GM23248 (cell line): ENCODE measurements at regions not wholly inside any gene's neighbourhood (a gene's known extent, or its start where the extent isn't known, plus 50 kb on each side); places are given as distances from the start of the nearest gene placed in this dataset.

Experiments
- DNase-seq: peaks from one replicate; pipeline ENCODE4 v3.0.0-alpha.2; 2015
- H2AFZ ChIP-seq: fragments of 200-600 bp; sonication (generic); 2 replicates; pipeline ENCODE4 v1.6.1; 2016; ENCODE audit warnings: antibody characterized with exemption
- H3F3A ChIP-seq: fragments of 200-600 bp; sonication (generic); 2 replicates; pipeline ENCODE4 v1.6.1; 2016; ENCODE audit warnings: mild to moderate bottlenecking, antibody characterized with exemption, mixed run types; ENCODE audit not compliant: insufficient read depth
- H3K27ac ChIP-seq: fragments of 200-600 bp; sonication (generic); 2 replicates; pipeline ENCODE4 v1.5.1; 2016; ENCODE audit warnings: mild to moderate bottlenecking
- H3K27me3 ChIP-seq: fragments of 200-600 bp; sonication (generic); replicated peaks from 2 replicates; pipeline ENCODE4 v1.6.1; 2016; ENCODE audit warnings: mild to moderate bottlenecking; ENCODE audit not compliant: insufficient read depth
- H3K36me3 ChIP-seq: fragments of 200-600 bp; sonication (generic); 2 replicates; pipeline ENCODE4 v1.6.1; 2016; ENCODE audit warnings: low read depth, mild to moderate bottlenecking
- H3K4me1 ChIP-seq: fragments of 200-600 bp; sonication (generic); 2 replicates; pipeline ENCODE4 v1.6.1; 2016; ENCODE audit warnings: mild to moderate bottlenecking; ENCODE audit not compliant: insufficient read depth
- H3K4me2 ChIP-seq: fragments of 200-600 bp; sonication (generic); one replicate; pipeline ENCODE4 v1.6.1; 2016; ENCODE audit warnings: mild to moderate bottlenecking; ENCODE audit not compliant: unreplicated experiment
- H3K4me3 ChIP-seq: fragments of 200-600 bp; sonication (generic); 2 replicates; pipeline ENCODE4 v1.5.1; 2016; ENCODE audit warnings: mild to moderate bottlenecking
- H3K79me2 ChIP-seq: fragments of 200-600 bp; sonication (generic); 2 replicates; pipeline ENCODE4 v1.6.1; 2016; ENCODE audit warnings: mild to moderate bottlenecking; ENCODE audit not compliant: insufficient read depth
- H3K9ac ChIP-seq: fragments of 200-600 bp; sonication (generic); 2 replicates; pipeline ENCODE4 v1.6.1; 2016; ENCODE audit warnings: mild to moderate bottlenecking
- H3K9me2 ChIP-seq: fragments of 200-600 bp; sonication (generic); 2 replicates; pipeline ENCODE4 v1.6.1; 2016; ENCODE audit warnings: mixed run types, mild to moderate bottlenecking, moderate library complexity; ENCODE audit not compliant: insufficient read depth
- H3K9me3 ChIP-seq: fragments of 200-600 bp; sonication (generic); one replicate; pipeline ENCODE4 v1.6.1; 2017; ENCODE audit warnings: low read depth
- H4K20me1 ChIP-seq: fragments of 200-600 bp; sonication (generic); 2 replicates; pipeline ENCODE4 v1.6.0; 2016; ENCODE audit not compliant: insufficient read depth
- EZH2 ChIP-seq: fragments of 200-600 bp; sonication (generic); IDR thresholded peaks from 2 replicates; pipeline ENCODE4 v1.6.1; 2018; ENCODE audit warnings: antibody characterized with exemption, mild to moderate bottlenecking; ENCODE audit not compliant: insufficient read depth, poor library complexity, severe bottlenecking
- EZH2phosphoT487 ChIP-seq: fragments of 200-600 bp; sonication (generic); IDR thresholded peaks from 2 replicates; pipeline ENCODE4 v1.6.1; 2018; ENCODE audit warnings: antibody characterized with exemption, moderate library complexity, mild to moderate bottlenecking, low read depth; ENCODE audit not compliant: insufficient read depth
- WGBS, 2 experiments: methylation state at CpG; one replicate each; pipeline ENCODE4 v1.1.6; 2015 to 2017; ENCODE audit warnings: low lambda C conversion rate in 2 of 2, low coverage in 1 of 2; ENCODE audit errors: missing lambda C conversion rate in 2 of 2; 5-methylcytosine and 5-hydroxymethylcytosine counted together
- in situ Hi-C: fragments of 300-500 bp; cut with MboI; formaldehyde crosslinking; loops from 2 replicates; pipeline ENCODE4 v1.15.0; 2020

DNA sequence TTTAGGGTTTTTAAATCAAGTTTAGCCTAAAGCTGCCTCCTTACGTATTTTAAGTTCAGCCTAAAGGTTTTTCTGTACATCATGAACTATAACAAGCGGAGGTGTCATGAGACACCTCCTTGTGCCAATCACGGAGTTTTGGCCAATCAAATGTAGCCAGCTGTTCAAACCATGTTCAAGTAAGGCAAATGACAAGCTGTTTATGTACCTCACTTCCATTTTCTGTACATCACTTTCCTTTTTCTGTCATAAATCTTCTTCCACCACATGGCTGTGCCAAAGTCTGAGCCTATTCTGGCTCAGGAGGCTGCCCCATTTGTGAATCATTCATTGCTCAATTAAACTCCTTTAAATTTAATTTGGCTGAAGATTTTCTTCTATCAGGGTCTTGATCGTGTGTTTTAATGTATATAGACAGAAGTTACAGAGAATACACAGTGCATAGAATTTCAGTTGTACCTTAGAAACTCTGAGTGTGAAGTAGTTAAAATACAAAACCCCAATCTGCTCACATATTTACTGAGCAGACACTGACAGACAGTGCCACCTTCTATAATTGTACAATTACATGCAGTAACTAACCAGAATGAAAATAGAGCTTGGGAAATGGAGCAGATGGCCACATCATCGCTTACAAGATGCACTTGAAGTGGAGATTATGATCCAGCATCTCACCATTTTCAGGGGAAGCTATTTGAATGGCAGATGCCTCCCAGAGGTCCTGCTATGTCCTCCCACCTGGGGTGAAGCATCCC lies 76.9 kb upstream of the LANCL2 start:
- H3K9ac ChIP-seq = no peak overlapping the region
- in situ Hi-C loops = no loop called here
- H3K4me2 ChIP-seq = no peak overlapping the region
- DNase-seq = peak; percentile 43
- no peak overlapping the region for H3K27ac ChIP-seq
- no peaks in the 10 kb centered on the region for H3K79me2 ChIP-seq
- no peak overlapping the region for H2AFZ ChIP-seq
- H3K36me3 ChIP-seq = no peaks in the 10 kb centered on the region
- H3K4me1 ChIP-seq = no peaks in the 10 kb centered on the region
- WGBS, 2 experiments = 40 to 43% methylated on average over 5 of the region's 5 CpGs
- no peaks in the 10 kb centered on the region for H4K20me1 ChIP-seq
- H3K27me3 ChIP-seq = peaks cover 59% of the 10 kb centered on the region
- H3K9me3 ChIP-seq = no peaks in the 10 kb centered on the region
- H3K4me3 ChIP-seq = no peak overlapping the region
- TF ChIP-seq EZH2 (no peak), EZH2phosphoT487 (no peak)
- H3F3A ChIP-seq = no peaks in the 10 kb centered on the region
- no peaks in the 10 kb centered on the region for H3K9me2 ChIP-seq

DNA sequence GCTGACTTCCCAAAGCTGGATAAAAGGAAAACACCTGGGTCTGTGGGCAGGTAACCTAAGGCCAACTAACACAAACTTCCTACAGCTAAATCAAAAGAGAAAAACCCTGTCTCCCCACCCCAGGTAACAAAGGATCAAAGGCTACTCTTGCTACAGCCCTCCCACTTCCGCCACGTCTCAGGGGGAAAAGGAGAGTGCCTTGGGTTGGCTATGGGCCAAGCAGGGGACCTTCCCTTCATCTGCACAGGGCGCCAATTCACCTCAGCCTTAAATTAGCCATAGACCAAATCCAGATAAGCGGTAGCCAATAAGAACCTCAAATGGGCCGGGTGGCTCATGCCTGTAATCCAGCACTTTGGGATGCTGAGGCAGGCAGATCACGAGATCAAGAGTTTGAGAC lies 69.1 kb upstream of the LANCL2 start:
- Histone ChIP-seq H4K20me1 (no peaks in the 10 kb centered on the region), H3K27me3 (peaks cover 47% of the 10 kb centered on the region), H3K4me2 (no peak overlapping the region), H3K79me2 (no peaks in the 10 kb centered on the region), H2AFZ (no peak overlapping the region), H3K4me3 (no peak overlapping the region), H3K27ac (no peak overlapping the region), H3K9me2 (no peaks in the 10 kb centered on the region), H3K4me1 (no peaks in the 10 kb centered on the region), H3K9ac (no peak overlapping the region), H3K36me3 (no peaks in the 10 kb centered on the region), H3K9me3 (no peaks in the 10 kb centered on the region), H3F3A (no peaks in the 10 kb centered on the region)
- TF ChIP-seq EZH2phosphoT487 = no peak
- TF ChIP-seq EZH2 = no peak
- in situ Hi-C loops = no loop called here
- WGBS, 2 experiments = 58% methylated on average over 6 of the region's 6 CpGs
- no peak for DNase-seq

DNA sequence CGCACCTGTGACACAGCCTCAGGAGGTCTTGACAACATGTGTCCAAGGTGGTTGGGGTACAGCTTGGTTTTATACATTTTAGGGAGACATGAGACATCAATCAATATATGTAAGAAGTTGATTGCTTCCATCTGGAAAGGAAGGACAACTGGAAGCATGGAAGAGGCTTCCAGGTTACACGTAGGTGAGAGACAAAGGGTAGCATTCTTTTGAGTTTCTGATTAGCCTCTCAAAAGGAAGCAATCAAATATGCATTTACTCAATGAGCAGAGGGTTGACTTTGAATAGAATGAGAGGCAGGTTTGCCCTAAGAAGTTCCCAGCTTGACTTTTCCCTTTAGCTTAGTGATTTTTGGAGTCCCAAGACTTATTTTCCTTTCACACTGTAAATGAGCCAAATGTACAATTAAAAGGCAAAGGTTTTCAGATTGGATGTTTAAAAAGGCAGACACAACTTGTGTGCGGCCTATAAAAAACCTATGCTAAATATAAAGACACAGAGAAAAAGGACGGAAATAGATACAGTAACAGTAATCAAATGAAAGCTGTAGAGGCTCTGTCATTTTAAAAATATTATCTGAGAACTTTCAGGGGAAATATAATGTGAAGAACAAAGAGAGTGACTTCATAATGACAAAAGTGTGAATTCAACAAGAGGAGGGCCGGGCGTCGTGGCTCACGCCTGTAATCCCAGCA lies 65.7 kb upstream of the LANCL2 start:
- Histone ChIP-seq H3K4me1 (peaks cover 6% of the 10 kb centered on the region), H3K27me3 (peaks cover 33% of the 10 kb centered on the region; the same call in 1 of the 2 replicates), H3K9me2 (no peaks in the 10 kb centered on the region), H3K9ac (no peak overlapping the region), H4K20me1 (no peaks in the 10 kb centered on the region), H3K4me2 (no peak overlapping the region), H3K27ac (no peak overlapping the region), H3F3A (no peaks in the 10 kb centered on the region), H2AFZ (no peak overlapping the region), H3K36me3 (no peaks in the 10 kb centered on the region), H3K9me3 (no peaks in the 10 kb centered on the region), H3K4me3 (no peak overlapping the region), H3K79me2 (no peaks in the 10 kb centered on the region)
- DNase-seq = no peak
- TF ChIP-seq EZH2phosphoT487 (no peak), EZH2 (no peak)
- in situ Hi-C loops = no loop called here
- WGBS, 2 experiments = 68 to 71% methylated on average over 8 of the region's 8 CpGs

- H3K79me2 ChIP-seq = no peaks in the 10 kb centered on the region
- H3K9ac ChIP-seq = no peak overlapping the region
- no peak for DNase-seq
- H3K27me3 ChIP-seq = peaks cover 18% of the 10 kb centered on the region; the same call in 1 of the 2 replicates
- H3K36me3 ChIP-seq = no peaks in the 10 kb centered on the region
- in situ Hi-C loops = no loop called here
- H2AFZ ChIP-seq = no peak overlapping the region
- H4K20me1 ChIP-seq = no peaks in the 10 kb centered on the region
- no peak overlapping the region for H3K4me2 ChIP-seq
- no peaks in the 10 kb centered on the region for H3K9me3 ChIP-seq
- no peak for TF ChIP-seq EZH2
- no peak for TF ChIP-seq EZH2phosphoT487
- H3K4me1 ChIP-seq = peaks cover 28% of the 10 kb centered on the region
- peaks cover 14% of the 10 kb centered on the region for H3F3A ChIP-seq
- no peak overlapping the region for H3K4me3 ChIP-seq
- H3K27ac ChIP-seq = no peak overlapping the region
- H3K9me2 ChIP-seq = no peaks in the 10 kb centered on the region
- 65 to 73% methylated on average over 1 of the region's 1 CpG for WGBS, 2 experiments
Observed at GRCh38 chr7:55303220-55303619, 61.9 kb upstream of the LANCL2 start.
